ENCODE measurements at regions not wholly inside any gene's neighbourhood (a gene's known extent, or its start where the extent isn't known, plus 50 kb on each side); places are given as distances from the start of the nearest gene placed in this dataset.

- H3K9me3 ChIP-seq (ENCODE audit: control insufficient read depth, low read depth, low read length), result no peaks in the 10 kb centered on the region
- H2BK5ac ChIP-seq (ENCODE audit: insufficient read length, low read length), result no peak overlapping the region
- no peak overlapping the region for H2BK20ac ChIP-seq (ENCODE audit: low read depth, low read length, poor library complexity, severe bottlenecking)
- no peaks in the 10 kb centered on the region for H3K9me3 Mint-ChIP-seq
- no peaks in the 10 kb centered on the region for H3K27me3 Mint-ChIP-seq (ENCODE audit: low read depth)
- TF ChIP-seq CTCF (conservative IDR thresholded peaks at IDR 0.05), result no peak
- no peak overlapping the region for H2AK5ac ChIP-seq (ENCODE audit: insufficient read length, low read length)
- H3K36me3 Mint-ChIP-seq (ENCODE audit: insufficient read depth in 1 of 3, low read depth in 3 of 3), result no peaks in the 10 kb centered on the region
- H3K79me2 ChIP-seq (ENCODE audit: insufficient read depth, low read length), result no peaks in the 10 kb centered on the region
- no peak overlapping the region for H3K56ac ChIP-seq (ENCODE audit: insufficient read length, low read depth, low read length)
- no peak overlapping the region for H2BK12ac ChIP-seq (ENCODE audit: insufficient read length, low read depth, low read length)
- H4K5ac ChIP-seq (ENCODE audit: insufficient read length, low read depth, low read length), result no peak overlapping the region
- H3K4ac ChIP-seq (ENCODE audit: low read depth, low read length), result no peak overlapping the region
- no peak for DNase-seq
- no peak overlapping the region for H3K27ac ChIP-seq (ENCODE audit: insufficient read length, low read depth, low read length)
- no peaks in the 10 kb centered on the region for H3K79me1 ChIP-seq (ENCODE audit: insufficient read depth, low read depth, low read length, poor library complexity, severe bottlenecking)
- no peaks in the 10 kb centered on the region for H4K20me1 ChIP-seq (ENCODE audit: control insufficient read depth, insufficient read depth, insufficient read length)
- no peak overlapping the region for H3T11ph ChIP-seq (ENCODE audit: low read length)
- H3K4me1 Mint-ChIP-seq, result no peaks in the 10 kb centered on the region
- H3K9ac ChIP-seq (ENCODE audit: extremely low read depth, insufficient read length, low read length), result no peak overlapping the region
- no peak overlapping the region for H3K4me3 Mint-ChIP-seq
- no peaks in the 10 kb centered on the region for H3K27me3 ChIP-seq (ENCODE audit: insufficient read depth, low read length)
- no peak overlapping the region for H4K8ac ChIP-seq (replicated peaks; ENCODE audit: insufficient read length, low read depth, low read length)
- no peak overlapping the region for H3K18ac ChIP-seq (ENCODE audit: insufficient read length, low read depth, low read length)
- no peak overlapping the region for H3K4me2 ChIP-seq (ENCODE audit: insufficient read depth, insufficient read length, low read length)
- no peak overlapping the region for H2BK15ac ChIP-seq (ENCODE audit: low read depth, low read length)
- no peak overlapping the region for H2AFZ ChIP-seq (ENCODE audit: low read length)
- no peak overlapping the region for H3K23ac ChIP-seq (ENCODE audit: insufficient read length, low read depth, low read length)
- H3K23me2 ChIP-seq (ENCODE audit: insufficient read length, low read depth, low read length, poor library complexity, severe bottlenecking), result no peaks in the 10 kb centered on the region
- no peak overlapping the region for H4K91ac ChIP-seq (ENCODE audit: insufficient read length, low read depth, low read length)
- H3K27ac Mint-ChIP-seq, result no peak overlapping the region
- no peak overlapping the region for H3K14ac ChIP-seq (ENCODE audit: insufficient read depth, low read length)
- no CpG with 5 or more reads among the region's 1 CpG for WGBS (ENCODE audit: extremely low coverage, insufficient read length, low lambda C conversion rate)
- H3K4me1 ChIP-seq (ENCODE audit: insufficient read depth, low read length), result no peaks in the 10 kb centered on the region
- no peak overlapping the region for H2BK120ac ChIP-seq (ENCODE audit: low read depth, low read length, poor library complexity, severe bottlenecking)
These were observed 475.2 kb downstream of the EPHA7 start for GRCh38 chr6:92944132-92944531.

Data from H9 (cell line).